H54 (cell line): ENCODE measurements at regions not wholly inside any gene's neighbourhood (a gene's known extent, or its start where the extent isn't known, plus 50 kb on each side); places are given as distances from the start of the nearest gene placed in this dataset.
"Not testable (repeated sequence)": the region's sequence is repeated elsewhere in the genome, so short reads cannot be mapped to it uniquely, and the experiment has no call there.

Experiments
- DNase-seq: peaks from one replicate; pipeline ENCODE4 v3.0.0; 2011; ENCODE audit warnings: low spot score, mixed read lengths; ENCODE audit not compliant: insufficient read length
- FAIRE-seq: peaks from 3 replicates; lab custom pipeline; 2011; peaks lifted over from hg19 to GRCh38; lab: Jason Lieb, UNC
- POLR2A ChIP-seq: IDR thresholded peaks from 2 replicates; pipeline ENCODE4 v1.6.1; 2011; ENCODE audit warnings: low read depth, mild to moderate bottlenecking, low read length

- no peak for DNase-seq
- TF ChIP-seq POLR2A, result no peak
- FAIRE-seq, result no peak
Observed at GRCh38 chr16:22687031-22687530, 126.9 kb upstream of the HS3ST2 start.

- DNase-seq (no peak), FAIRE-seq (no peak)
- TF ChIP-seq POLR2A, result no peak
Observed at GRCh38 chr16:22688463-22688862, 125.5 kb upstream of the HS3ST2 start.

- no peak for DNase-seq
- TF ChIP-seq POLR2A, result no peak
- no peak for FAIRE-seq
Observed at GRCh38 chr16:22688930-22689329, 125.0 kb upstream of the HS3ST2 start.

- no peak for TF ChIP-seq POLR2A
- FAIRE-seq (no peak), DNase-seq (no peak)
Observed at GRCh38 chr16:22691335-22691734, 122.6 kb upstream of the HS3ST2 start.

GRCh38 chr16:22692034-22692433 is 121.9 kb upstream of the HS3ST2 start:
- no peak for TF ChIP-seq POLR2A
- FAIRE-seq, result no peak

GRCh38 chr16:22692916-22693637 is 120.9 kb upstream of the HS3ST2 start:
- TF ChIP-seq POLR2A, result no peak
- no peak for FAIRE-seq
- no peak for DNase-seq

More at GRCh38 chr16:22692034-22692433, 121.9 kb upstream of the HS3ST2 start:
- no peak for DNase-seq

GRCh38 chr16:22693638-22694340 is 120.2 kb upstream of the HS3ST2 start:
- no peak for TF ChIP-seq POLR2A
- DNase-seq (no peak), FAIRE-seq (no peak)

GRCh38 chr16:22694887-22695382 is 119.0 kb upstream of the HS3ST2 start:
- no peak for FAIRE-seq
- no peak for DNase-seq
- TF ChIP-seq POLR2A, result no peak

- FAIRE-seq, DNase-seq: not testable (repeated sequence)
Observed at GRCh38 chr16:22695773-22696172, 118.2 kb upstream of the HS3ST2 start.

- no peak for TF ChIP-seq POLR2A
- FAIRE-seq (no peak), DNase-seq (no peak)
Observed at GRCh38 chr16:22699356-22699755, 114.6 kb upstream of the HS3ST2 start.

GRCh38 chr16:22705799-22706198 is 108.2 kb upstream of the HS3ST2 start:
- no peak for TF ChIP-seq POLR2A
- FAIRE-seq, result no peak
- DNase-seq, result no peak

GRCh38 chr16:22710326-22710725 is 103.6 kb upstream of the HS3ST2 start:
- TF ChIP-seq POLR2A, result no peak
- no peak for FAIRE-seq
- DNase-seq, result no peak

GRCh38 chr16:22711847-22712246 is 102.1 kb upstream of the HS3ST2 start:
- DNase-seq (no peak), FAIRE-seq (no peak)
- no peak for TF ChIP-seq POLR2A

GRCh38 chr16:22712471-22712870 is 101.5 kb upstream of the HS3ST2 start:
- FAIRE-seq (no peak), DNase-seq (no peak)
- no peak for TF ChIP-seq POLR2A

GRCh38 chr16:22718598-22718997 is 95.4 kb upstream of the HS3ST2 start:
- FAIRE-seq, DNase-seq: not testable (repeated sequence)
